Rectal smooth muscle tissue (tissue), 1 donor: ENCODE measurements at regions not wholly inside any gene's neighbourhood (a gene's known extent, or its start where the extent isn't known, plus 50 kb on each side); places are given as distances from the start of the nearest gene placed in this dataset.

Experiments
- H3K27ac ChIP-seq: one replicate; pipeline ENCODE4 v1.7.0; 2013; ENCODE audit warnings: low read depth, low read length, inconsistent platforms
- H3K27me3 ChIP-seq: one replicate; pipeline ENCODE4 v1.7.0; 2013; ENCODE audit warnings: low read length; ENCODE audit not compliant: control insufficient read depth, insufficient read depth
- H3K36me3 ChIP-seq: one replicate; pipeline ENCODE4 v1.7.0; 2013; ENCODE audit warnings: low read length; ENCODE audit not compliant: control insufficient read depth, insufficient read depth
- H3K4me1 ChIP-seq: one replicate; pipeline ENCODE4 v1.7.0; 2013; ENCODE audit warnings: low read length; ENCODE audit not compliant: control insufficient read depth, insufficient read depth
- H3K4me3 ChIP-seq: one replicate; pipeline ENCODE4 v1.7.0; 2013; ENCODE audit warnings: low read length
- H3K9ac ChIP-seq: one replicate; pipeline ENCODE4 v1.7.0; 2013; ENCODE audit warnings: low read length

GRCh38 chr6:105568751-105569150, 165.9 kb upstream of the PREP start:
- H3K4me3 ChIP-seq, result no peak overlapping the region
- H3K9ac ChIP-seq, result no peak overlapping the region

GRCh38 chr6:105568142-105568541, 165.3 kb upstream of the PREP start:
- no peaks in the 10 kb centered on the region for H3K36me3 ChIP-seq
- H3K4me3 ChIP-seq, result no peak overlapping the region
- H3K27ac ChIP-seq, result no peak overlapping the region
- H3K4me1 ChIP-seq, result no peaks in the 10 kb centered on the region
- no peaks in the 10 kb centered on the region for H3K27me3 ChIP-seq
- no peak overlapping the region for H3K9ac ChIP-seq

More at GRCh38 chr6:105568751-105569150, 165.9 kb upstream of the PREP start:
- H3K36me3 ChIP-seq, result no peaks in the 10 kb centered on the region
- H3K4me1 ChIP-seq, result no peaks in the 10 kb centered on the region
- no peak overlapping the region for H3K27ac ChIP-seq
- H3K27me3 ChIP-seq, result no peaks in the 10 kb centered on the region

- Histone ChIP-seq H3K27me3 (no peaks in the 10 kb centered on the region), H3K9ac (no peak overlapping the region), H3K36me3 (no peaks in the 10 kb centered on the region), H3K4me1 (no peaks in the 10 kb centered on the region), H3K4me3 (no peak overlapping the region), H3K27ac (no peak overlapping the region)
Observed at GRCh38 chr6:105567140-105567539, 164.3 kb upstream of the PREP start.

GRCh38 chr6:105566503-105566902, 163.6 kb upstream of the PREP start:
- Histone ChIP-seq H3K36me3 (no peaks in the 10 kb centered on the region), H3K27me3 (no peaks in the 10 kb centered on the region), H3K27ac (no peak overlapping the region), H3K4me3 (no peak overlapping the region), H3K4me1 (no peaks in the 10 kb centered on the region), H3K9ac (no peak overlapping the region)

- no peak overlapping the region for H3K9ac ChIP-seq
- no peaks in the 10 kb centered on the region for H3K27me3 ChIP-seq
- no peaks in the 10 kb centered on the region for H3K36me3 ChIP-seq
Observed at GRCh38 chr6:105564121-105564902, 161.4 kb upstream of the PREP start.

GRCh38 chr6:105562027-105562426, 159.1 kb upstream of the PREP start:
- no peaks in the 10 kb centered on the region for H3K27me3 ChIP-seq
- H3K36me3 ChIP-seq, result no peaks in the 10 kb centered on the region
- no peaks in the 10 kb centered on the region for H3K4me1 ChIP-seq
- no peak overlapping the region for H3K27ac ChIP-seq
- no peak overlapping the region for H3K9ac ChIP-seq
- no peak overlapping the region for H3K4me3 ChIP-seq

More at GRCh38 chr6:105564121-105564902, 161.4 kb upstream of the PREP start:
- no peaks in the 10 kb centered on the region for H3K4me1 ChIP-seq
- no peak overlapping the region for H3K27ac ChIP-seq
- H3K4me3 ChIP-seq, result no peak overlapping the region

- Histone ChIP-seq H3K9ac (no peak overlapping the region), H3K27me3 (no peaks in the 10 kb centered on the region)
Observed at GRCh38 chr6:105561486-105561885, 158.6 kb upstream of the PREP start.

GRCh38 chr6:105560611-105561066, 157.8 kb upstream of the PREP start:
- Histone ChIP-seq H3K36me3 (no peaks in the 10 kb centered on the region), H3K4me3 (no peak overlapping the region)

More at GRCh38 chr6:105561486-105561885, 158.6 kb upstream of the PREP start:
- no peak overlapping the region for H3K27ac ChIP-seq
- no peak overlapping the region for H3K4me3 ChIP-seq
- H3K36me3 ChIP-seq, result no peaks in the 10 kb centered on the region
- H3K4me1 ChIP-seq, result no peaks in the 10 kb centered on the region

GRCh38 chr6:105557291-105557690, 154.4 kb upstream of the PREP start:
- Histone ChIP-seq H3K4me1 (no peaks in the 10 kb centered on the region), H3K27ac (no peak overlapping the region), H3K27me3 (no peaks in the 10 kb centered on the region), H3K9ac (no peak overlapping the region), H3K4me3 (no peak overlapping the region), H3K36me3 (no peaks in the 10 kb centered on the region)

More at GRCh38 chr6:105560611-105561066, 157.8 kb upstream of the PREP start:
- Histone ChIP-seq H3K27me3 (no peaks in the 10 kb centered on the region), H3K9ac (no peak overlapping the region), H3K4me1 (no peaks in the 10 kb centered on the region), H3K27ac (no peak overlapping the region)

- Histone ChIP-seq H3K36me3 (no peaks in the 10 kb centered on the region), H3K9ac (no peak overlapping the region), H3K4me1 (no peaks in the 10 kb centered on the region), H3K4me3 (no peak overlapping the region), H3K27me3 (no peaks in the 10 kb centered on the region), H3K27ac (no peak overlapping the region)
Observed at GRCh38 chr6:105553171-105553570, 150.3 kb upstream of the PREP start.

GRCh38 chr6:105550955-105551620, 148.2 kb upstream of the PREP start:
- H3K27ac ChIP-seq, result no peak overlapping the region
- H3K4me1 ChIP-seq, result no peaks in the 10 kb centered on the region
- H3K27me3 ChIP-seq, result no peaks in the 10 kb centered on the region
- H3K9ac ChIP-seq, result no peak overlapping the region
- H3K36me3 ChIP-seq, result no peaks in the 10 kb centered on the region
- no peak overlapping the region for H3K4me3 ChIP-seq

GRCh38 chr6:105546754-105547153, 143.9 kb upstream of the PREP start:
- Histone ChIP-seq H3K4me3 (no peak overlapping the region), H3K9ac (no peak overlapping the region), H3K27me3 (no peaks in the 10 kb centered on the region), H3K4me1 (no peaks in the 10 kb centered on the region), H3K36me3 (no peaks in the 10 kb centered on the region), H3K27ac (no peak overlapping the region)
